GM23338 (cell line): ENCODE measurements at regions not wholly inside any gene's neighbourhood (a gene's known extent, or its start where the extent isn't known, plus 50 kb on each side); places are given as distances from the start of the nearest gene placed in this dataset.

Experiments
- ATAC-seq: fragments of 200-7000 bp; cut with Tn5 transposase; 3 replicates; pipeline ENCODE4 v1.9.1; 2020
- DNase-seq: peaks from one replicate; pipeline ENCODE4 v3.0.0-alpha.2; 2015; ENCODE audit warnings: low spot score
- H2AFZ ChIP-seq: fragments of 200-600 bp; sonication (generic); 2 replicates; pipeline ENCODE4 v1.8.0; 2016; ENCODE audit warnings: antibody characterized with exemption, mild to moderate bottlenecking, moderate library complexity
- H3F3A ChIP-seq: fragments of 200-600 bp; sonication (generic); replicated peaks from 2 replicates; pipeline ENCODE4 v1.8.0; 2017; ENCODE audit warnings: antibody characterized with exemption, mixed run types, low read depth
- H3K27ac ChIP-seq: fragments of 200-600 bp; sonication (generic); 2 replicates; pipeline ENCODE4 v1.6.1; 2016; ENCODE audit warnings: low read depth
- H3K27me3 ChIP-seq: fragments of 200-600 bp; sonication (generic); 2 replicates; pipeline ENCODE4 v1.8.0; 2016; ENCODE audit warnings: mild to moderate bottlenecking, mixed run types, moderate library complexity; ENCODE audit not compliant: insufficient read depth
- H3K36me3 ChIP-seq: fragments of 200-600 bp; sonication (generic); 2 replicates; pipeline ENCODE4 v1.8.0; 2016; ENCODE audit warnings: mild to moderate bottlenecking; ENCODE audit not compliant: insufficient read depth
- H3K4me1 ChIP-seq: fragments of 200-600 bp; sonication (generic); 2 replicates; pipeline ENCODE4 v1.8.0; 2016; ENCODE audit warnings: mild to moderate bottlenecking, moderate library complexity; ENCODE audit not compliant: insufficient read depth
- H3K4me2 ChIP-seq: fragments of 200-600 bp; sonication (generic); 2 replicates; pipeline ENCODE4 v1.7.1; 2017; ENCODE audit warnings: mixed run types
- H3K4me3 ChIP-seq: fragments of 200-600 bp; sonication (generic); 2 replicates; pipeline ENCODE4 v1.6.1; 2016; ENCODE audit warnings: mixed run types
- H3K79me2 ChIP-seq: fragments of 200-600 bp; sonication (generic); replicated peaks from 2 replicates; pipeline ENCODE4 v1.8.0; 2017; ENCODE audit warnings: mild to moderate bottlenecking; ENCODE audit not compliant: insufficient read depth
- H3K9me2 ChIP-seq: fragments of 200-600 bp; sonication (generic); 2 replicates; pipeline ENCODE4 v1.8.0; 2017; ENCODE audit not compliant: insufficient read depth
- H4K20me1 ChIP-seq: fragments of 200-600 bp; sonication (generic); replicated peaks from 2 replicates; pipeline ENCODE4 v1.8.0; 2017; ENCODE audit warnings: mild to moderate bottlenecking; ENCODE audit not compliant: insufficient read depth
- H3K27ac Mint-ChIP-seq: 2 replicates; pipeline ENCODE4 v1.8.0; 2020; ENCODE audit warnings: inconsistent platforms, mild to moderate bottlenecking, moderate library complexity, mixed read lengths
- H3K27me3 Mint-ChIP-seq: 3 replicates; pipeline ENCODE4 v1.8.0; 2022; ENCODE audit warnings: low read depth, mild to moderate bottlenecking, moderate library complexity, mixed read lengths, inconsistent platforms; ENCODE audit not compliant: insufficient read depth, poor library complexity
- H3K36me3 Mint-ChIP-seq: 3 replicates; pipeline ENCODE4 v1.8.0; 2021; ENCODE audit warnings: low read depth, mild to moderate bottlenecking, inconsistent platforms, moderate library complexity, mixed read lengths
- H3K4me1 Mint-ChIP-seq: 3 replicates; pipeline ENCODE4 v1.8.0; 2020; ENCODE audit warnings: mild to moderate bottlenecking, inconsistent platforms, mixed read lengths
- H3K4me3 Mint-ChIP-seq: 3 replicates; pipeline ENCODE4 v1.8.0; 2021; ENCODE audit warnings: moderate library complexity, mild to moderate bottlenecking, inconsistent platforms, mixed read lengths
- H3K9me3 Mint-ChIP-seq: 3 replicates; pipeline ENCODE4 v1.8.0; 2020; ENCODE audit warnings: moderate library complexity, mild to moderate bottlenecking, inconsistent platforms, mixed read lengths
- CREB1 ChIP-seq: fragments of 250-450 bp; sonication (Bioruptor Pico); IDR thresholded peaks from 2 replicates; pipeline ENCODE4 v1.5.0; 2020; ENCODE audit warnings: low read depth, mild to moderate bottlenecking, moderate library complexity
- JUNB ChIP-seq: IDR thresholded peaks from one replicate; pipeline ENCODE4 v1.6.1; 2016; ENCODE audit warnings: antibody characterized with exemption; ENCODE audit not compliant: unreplicated experiment
- POLR2AphosphoS5 ChIP-seq: IDR thresholded peaks from 2 replicates; pipeline ENCODE4 v1.6.1; 2016; ENCODE audit warnings: antibody characterized with exemption, low read depth
- STAT1 ChIP-seq: IDR thresholded peaks from one replicate; pipeline ENCODE4 v1.6.1; 2016; ENCODE audit warnings: antibody characterized with exemption; ENCODE audit not compliant: unreplicated experiment
- ZNF331 ChIP-seq: fragments of 250-450 bp; sonication (Bioruptor Pico); IDR thresholded peaks from 2 replicates; pipeline ENCODE4 v1.5.0; 2020; ENCODE audit warnings: low read depth, mild to moderate bottlenecking, moderate library complexity
- TF ChIP-seq, protein P1 (sequence below): IDR thresholded peaks from one replicate; pipeline ENCODE4 v1.6.1; 2018; ENCODE audit warnings: antibody characterized with exemption; ENCODE audit not compliant: unreplicated experiment
- TF ChIP-seq, protein P2 (sequence below): IDR thresholded peaks from 2 replicates; pipeline ENCODE4 v1.6.1; 2016; ENCODE audit warnings: antibody characterized with exemption
- TF ChIP-seq, protein P3 (sequence below), 2 experiments: fragments of 200-600 bp in 1 of 2; sonication (generic) in 1 of 2; conservative IDR thresholded peaks; 2 replicates each; pipeline versions ENCODE4 v1.5.1 to v1.6.1; 2016 to 2017; ENCODE audit warnings: antibody characterized with exemption in 2 of 2, low read depth in 2 of 2, mild to moderate bottlenecking in 2 of 2, moderate library complexity in 1 of 2
- TF ChIP-seq, protein P4 (sequence below): fragments of 250-450 bp; sonication (Bioruptor Pico); IDR thresholded peaks from 2 replicates; pipeline ENCODE4 v1.5.0; 2020; ENCODE audit warnings: mild to moderate bottlenecking, moderate library complexity

DNA sequence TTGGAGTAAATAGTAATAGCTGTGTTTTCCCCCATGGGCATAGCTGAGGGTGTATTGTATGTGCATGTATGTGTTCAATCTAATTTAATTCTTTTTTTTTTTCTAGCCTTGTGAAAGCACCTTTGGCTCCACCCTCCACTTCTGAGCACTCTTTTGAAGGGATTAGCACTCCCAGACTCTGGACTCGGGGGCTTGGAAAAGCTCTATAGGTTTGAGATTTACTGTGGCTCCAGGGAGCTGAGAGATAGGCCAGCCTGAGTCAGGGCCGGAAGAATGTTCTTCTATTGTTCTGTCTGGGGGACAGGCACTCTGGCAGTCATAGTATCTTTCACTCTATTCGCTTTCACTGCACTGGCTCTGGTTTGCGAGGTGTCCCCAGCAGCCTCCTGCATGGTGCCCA, 540.0 kb upstream of the TBX3 start (continued):
- TF ChIP-seq, protein P1, sequence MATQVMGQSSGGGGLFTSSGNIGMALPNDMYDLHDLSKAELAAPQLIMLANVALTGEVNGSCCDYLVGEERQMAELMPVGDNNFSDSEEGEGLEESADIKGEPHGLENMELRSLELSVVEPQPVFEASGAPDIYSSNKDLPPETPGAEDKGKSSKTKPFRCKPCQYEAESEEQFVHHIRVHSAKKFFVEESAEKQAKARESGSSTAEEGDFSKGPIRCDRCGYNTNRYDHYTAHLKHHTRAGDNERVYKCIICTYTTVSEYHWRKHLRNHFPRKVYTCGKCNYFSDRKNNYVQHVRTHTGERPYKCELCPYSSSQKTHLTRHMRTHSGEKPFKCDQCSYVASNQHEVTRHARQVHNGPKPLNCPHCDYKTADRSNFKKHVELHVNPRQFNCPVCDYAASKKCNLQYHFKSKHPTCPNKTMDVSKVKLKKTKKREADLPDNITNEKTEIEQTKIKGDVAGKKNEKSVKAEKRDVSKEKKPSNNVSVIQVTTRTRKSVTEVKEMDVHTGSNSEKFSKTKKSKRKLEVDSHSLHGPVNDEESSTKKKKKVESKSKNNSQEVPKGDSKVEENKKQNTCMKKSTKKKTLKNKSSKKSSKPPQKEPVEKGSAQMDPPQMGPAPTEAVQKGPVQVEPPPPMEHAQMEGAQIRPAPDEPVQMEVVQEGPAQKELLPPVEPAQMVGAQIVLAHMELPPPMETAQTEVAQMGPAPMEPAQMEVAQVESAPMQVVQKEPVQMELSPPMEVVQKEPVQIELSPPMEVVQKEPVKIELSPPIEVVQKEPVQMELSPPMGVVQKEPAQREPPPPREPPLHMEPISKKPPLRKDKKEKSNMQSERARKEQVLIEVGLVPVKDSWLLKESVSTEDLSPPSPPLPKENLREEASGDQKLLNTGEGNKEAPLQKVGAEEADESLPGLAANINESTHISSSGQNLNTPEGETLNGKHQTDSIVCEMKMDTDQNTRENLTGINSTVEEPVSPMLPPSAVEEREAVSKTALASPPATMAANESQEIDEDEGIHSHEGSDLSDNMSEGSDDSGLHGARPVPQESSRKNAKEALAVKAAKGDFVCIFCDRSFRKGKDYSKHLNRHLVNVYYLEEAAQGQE: no peak
- TF ChIP-seq JUNB: no peak

DNA sequence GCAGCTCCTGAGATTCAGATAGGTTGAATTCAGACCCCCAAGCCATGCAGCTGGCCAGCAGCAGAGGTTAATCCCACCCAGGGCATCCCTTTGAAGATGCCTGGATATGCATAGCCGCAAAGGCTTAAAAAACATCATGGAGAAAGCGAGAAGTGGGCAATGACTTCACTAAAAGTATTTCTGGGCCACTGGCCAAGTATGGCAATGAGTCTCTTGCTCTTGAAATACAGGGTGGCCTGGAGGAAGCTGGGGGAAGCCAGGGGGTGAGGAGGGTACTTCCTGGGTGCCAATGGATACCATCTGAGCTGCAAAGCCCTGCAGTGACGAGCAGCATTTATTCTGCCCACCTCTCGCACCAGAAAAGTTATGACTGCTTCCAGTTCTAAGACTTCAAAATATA, 539.3 kb upstream of the TBX3 start:
- TF ChIP-seq ZNF331 (CRISPR knock-in tag) (no peak), JUNB (no peak), POLR2AphosphoS5 (no peak), STAT1 (no peak), CREB1 (no peak)
- TF ChIP-seq, protein P2, sequence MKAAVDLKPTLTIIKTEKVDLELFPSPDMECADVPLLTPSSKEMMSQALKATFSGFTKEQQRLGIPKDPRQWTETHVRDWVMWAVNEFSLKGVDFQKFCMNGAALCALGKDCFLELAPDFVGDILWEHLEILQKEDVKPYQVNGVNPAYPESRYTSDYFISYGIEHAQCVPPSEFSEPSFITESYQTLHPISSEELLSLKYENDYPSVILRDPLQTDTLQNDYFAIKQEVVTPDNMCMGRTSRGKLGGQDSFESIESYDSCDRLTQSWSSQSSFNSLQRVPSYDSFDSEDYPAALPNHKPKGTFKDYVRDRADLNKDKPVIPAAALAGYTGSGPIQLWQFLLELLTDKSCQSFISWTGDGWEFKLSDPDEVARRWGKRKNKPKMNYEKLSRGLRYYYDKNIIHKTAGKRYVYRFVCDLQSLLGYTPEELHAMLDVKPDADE: no peak
- TF ChIP-seq, protein P1: no peak
- TF ChIP-seq, protein P3, sequence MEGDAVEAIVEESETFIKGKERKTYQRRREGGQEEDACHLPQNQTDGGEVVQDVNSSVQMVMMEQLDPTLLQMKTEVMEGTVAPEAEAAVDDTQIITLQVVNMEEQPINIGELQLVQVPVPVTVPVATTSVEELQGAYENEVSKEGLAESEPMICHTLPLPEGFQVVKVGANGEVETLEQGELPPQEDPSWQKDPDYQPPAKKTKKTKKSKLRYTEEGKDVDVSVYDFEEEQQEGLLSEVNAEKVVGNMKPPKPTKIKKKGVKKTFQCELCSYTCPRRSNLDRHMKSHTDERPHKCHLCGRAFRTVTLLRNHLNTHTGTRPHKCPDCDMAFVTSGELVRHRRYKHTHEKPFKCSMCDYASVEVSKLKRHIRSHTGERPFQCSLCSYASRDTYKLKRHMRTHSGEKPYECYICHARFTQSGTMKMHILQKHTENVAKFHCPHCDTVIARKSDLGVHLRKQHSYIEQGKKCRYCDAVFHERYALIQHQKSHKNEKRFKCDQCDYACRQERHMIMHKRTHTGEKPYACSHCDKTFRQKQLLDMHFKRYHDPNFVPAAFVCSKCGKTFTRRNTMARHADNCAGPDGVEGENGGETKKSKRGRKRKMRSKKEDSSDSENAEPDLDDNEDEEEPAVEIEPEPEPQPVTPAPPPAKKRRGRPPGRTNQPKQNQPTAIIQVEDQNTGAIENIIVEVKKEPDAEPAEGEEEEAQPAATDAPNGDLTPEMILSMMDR (conservative IDR thresholded peaks at IDR 0.05; ENCODE audit: low read depth in 2 of 2): no peak
- TF ChIP-seq, protein P4, sequence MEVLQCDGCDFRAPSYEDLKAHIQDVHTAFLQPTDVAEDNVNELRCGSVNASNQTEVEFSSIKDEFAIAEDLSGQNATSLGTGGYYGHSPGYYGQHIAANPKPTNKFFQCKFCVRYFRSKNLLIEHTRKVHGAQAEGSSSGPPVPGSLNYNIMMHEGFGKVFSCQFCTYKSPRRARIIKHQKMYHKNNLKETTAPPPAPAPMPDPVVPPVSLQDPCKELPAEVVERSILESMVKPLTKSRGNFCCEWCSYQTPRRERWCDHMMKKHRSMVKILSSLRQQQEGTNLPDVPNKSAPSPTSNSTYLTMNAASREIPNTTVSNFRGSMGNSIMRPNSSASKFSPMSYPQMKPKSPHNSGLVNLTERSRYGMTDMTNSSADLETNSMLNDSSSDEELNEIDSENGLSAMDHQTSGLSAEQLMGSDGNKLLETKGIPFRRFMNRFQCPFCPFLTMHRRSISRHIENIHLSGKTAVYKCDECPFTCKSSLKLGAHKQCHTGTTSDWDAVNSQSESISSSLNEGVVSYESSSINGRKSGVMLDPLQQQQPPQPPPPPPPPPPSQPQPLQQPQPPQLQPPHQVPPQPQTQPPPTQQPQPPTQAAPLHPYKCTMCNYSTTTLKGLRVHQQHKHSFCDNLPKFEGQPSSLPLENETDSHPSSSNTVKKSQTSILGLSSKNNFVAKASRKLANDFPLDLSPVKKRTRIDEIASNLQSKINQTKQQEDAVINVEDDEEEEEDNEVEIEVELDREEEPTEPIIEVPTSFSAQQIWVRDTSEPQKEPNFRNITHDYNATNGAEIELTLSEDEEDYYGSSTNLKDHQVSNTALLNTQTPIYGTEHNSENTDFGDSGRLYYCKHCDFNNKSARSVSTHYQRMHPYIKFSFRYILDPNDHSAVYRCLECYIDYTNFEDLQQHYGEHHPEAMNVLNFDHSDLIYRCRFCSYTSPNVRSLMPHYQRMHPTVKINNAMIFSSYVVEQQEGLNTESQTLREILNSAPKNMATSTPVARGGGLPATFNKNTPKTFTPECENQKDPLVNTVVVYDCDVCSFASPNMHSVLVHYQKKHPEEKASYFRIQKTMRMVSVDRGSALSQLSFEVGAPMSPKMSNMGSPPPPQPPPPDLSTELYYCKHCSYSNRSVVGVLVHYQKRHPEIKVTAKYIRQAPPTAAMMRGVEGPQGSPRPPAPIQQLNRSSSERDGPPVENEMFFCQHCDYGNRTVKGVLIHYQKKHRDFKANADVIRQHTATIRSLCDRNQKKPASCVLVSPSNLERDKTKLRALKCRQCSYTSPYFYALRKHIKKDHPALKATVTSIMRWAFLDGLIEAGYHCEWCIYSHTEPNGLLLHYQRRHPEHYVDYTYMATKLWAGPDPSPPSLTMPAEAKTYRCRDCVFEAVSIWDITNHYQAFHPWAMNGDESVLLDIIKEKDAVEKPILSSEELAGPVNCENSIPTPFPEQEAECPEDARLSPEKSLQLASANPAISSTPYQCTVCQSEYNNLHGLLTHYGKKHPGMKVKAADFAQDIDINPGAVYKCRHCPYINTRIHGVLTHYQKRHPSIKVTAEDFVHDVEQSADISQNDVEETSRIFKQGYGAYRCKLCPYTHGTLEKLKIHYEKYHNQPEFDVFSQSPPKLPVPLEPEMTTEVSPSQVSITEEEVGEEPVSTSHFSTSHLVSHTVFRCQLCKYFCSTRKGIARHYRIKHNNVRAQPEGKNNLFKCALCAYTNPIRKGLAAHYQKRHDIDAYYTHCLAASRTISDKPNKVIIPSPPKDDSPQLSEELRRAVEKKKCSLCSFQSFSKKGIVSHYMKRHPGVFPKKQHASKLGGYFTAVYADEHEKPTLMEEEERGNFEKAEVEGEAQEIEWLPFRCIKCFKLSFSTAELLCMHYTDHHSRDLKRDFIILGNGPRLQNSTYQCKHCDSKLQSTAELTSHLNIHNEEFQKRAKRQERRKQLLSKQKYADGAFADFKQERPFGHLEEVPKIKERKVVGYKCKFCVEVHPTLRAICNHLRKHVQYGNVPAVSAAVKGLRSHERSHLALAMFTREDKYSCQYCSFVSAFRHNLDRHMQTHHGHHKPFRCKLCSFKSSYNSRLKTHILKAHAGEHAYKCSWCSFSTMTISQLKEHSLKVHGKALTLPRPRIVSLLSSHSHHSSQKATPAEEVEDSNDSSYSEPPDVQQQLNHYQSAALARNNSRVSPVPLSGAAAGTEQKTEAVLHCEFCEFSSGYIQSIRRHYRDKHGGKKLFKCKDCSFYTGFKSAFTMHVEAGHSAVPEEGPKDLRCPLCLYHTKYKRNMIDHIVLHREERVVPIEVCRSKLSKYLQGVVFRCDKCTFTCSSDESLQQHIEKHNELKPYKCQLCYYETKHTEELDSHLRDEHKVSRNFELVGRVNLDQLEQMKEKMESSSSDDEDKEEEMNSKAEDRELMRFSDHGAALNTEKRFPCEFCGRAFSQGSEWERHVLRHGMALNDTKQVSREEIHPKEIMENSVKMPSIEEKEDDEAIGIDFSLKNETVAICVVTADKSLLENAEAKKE: no peak
- Mint-ChIP-seq H3K4me1 (no peaks in the 10 kb centered on the region), H3K27ac (no peak overlapping the region), H3K27me3 (peaks cover 3% of the 10 kb centered on the region), H3K36me3 (no peaks in the 10 kb centered on the region), H3K4me3 (no peak overlapping the region), H3K9me3 (no peaks in the 10 kb centered on the region)
- Histone ChIP-seq H3K9me2 (no peaks in the 10 kb centered on the region), H2AFZ (no peak overlapping the region), H3K4me1 (no peaks in the 10 kb centered on the region), H4K20me1 (no peaks in the 10 kb centered on the region), H3F3A (no peaks in the 10 kb centered on the region), H3K27me3 (no peaks in the 10 kb centered on the region), H3K79me2 (no peaks in the 10 kb centered on the region), H3K27ac (no peak overlapping the region), H3K4me2 (no peak overlapping the region), H3K4me3 (no peak overlapping the region), H3K36me3 (no peaks in the 10 kb centered on the region)
- ATAC-seq (no peak), DNase-seq (no peak)
